ENCODE measurements at regions not wholly inside any gene's neighbourhood (a gene's known extent, or its start where the extent isn't known, plus 50 kb on each side); places are given as distances from the start of the nearest gene placed in this dataset.

GRCh38 chr21:15660423-15660804 lies 69.4 kb upstream of the USP25 start:
- BruUV-seq (replicated peaks) = no TSS peak
- no peak overlapping the region for H3K4me3 ChIP-seq (ENCODE audit: low read depth in 2 of 2, low read length in 2 of 2)
- no peaks in the 10 kb centered on the region for H3K36me3 ChIP-seq (ENCODE audit: control insufficient read depth, insufficient read depth, low read length)
- H3K27ac ChIP-seq (ENCODE audit: low read length) = no peak overlapping the region
- H3K27me3 ChIP-seq (ENCODE audit: control insufficient read depth, insufficient read depth, low read length) = no peaks in the 10 kb centered on the region
- POLR2A ChIA-PET = no interaction called here
- CTCF ChIA-PET = no interaction called here
- intact Hi-C loops (cut with micrococcal nuclease; ENCODE audit: unreplicated experiment) (no loop called here), in situ Hi-C loops (cut with HindIII; ENCODE audit: low pct_unique_long_range_greater_than_20kb, low sequenced_read_pairs) (no loop called here)
- no peaks in the 10 kb centered on the region for H3K4me1 ChIP-seq (ENCODE audit: control insufficient read depth, insufficient read depth, low read length)
- TF ChIP-seq CTCF (IDR thresholded peaks at IDR 0.05) = no peak
- no peak for TF ChIP-seq REST (IDR thresholded peaks at IDR 0.05; ENCODE audit: insufficient read depth in 1 of 2, low read depth in 2 of 2, low read length in 1 of 2)
- no peak for TF ChIP-seq POLR2AphosphoS5 (IDR thresholded peaks at IDR 0.05; ENCODE audit: low read depth, low read length)
- TF ChIP-seq TCF7L2 (IDR thresholded peaks at IDR 0.05; ENCODE audit: low read depth, low read length) = no peak
- no peak for TF ChIP-seq SIN3A (IDR thresholded peaks at IDR 0.05; ENCODE audit: borderline replicate concordance, insufficient read depth, low read depth, low read length)
- DNase-seq (ENCODE audit: low read depth, low spot score) (no peak), ATAC-seq (no peak)
- H3K9me3 ChIP-seq (ENCODE audit: control insufficient read depth, insufficient read depth, low read depth, low read length) = no peaks in the 10 kb centered on the region

GRCh38 chr21:15667010-15667409 lies 62.8 kb upstream of the USP25 start:
- ATAC-seq (no peak), DNase-seq (ENCODE audit: low read depth, low spot score) (no peak)
- no peaks in the 10 kb centered on the region for H3K36me3 ChIP-seq (ENCODE audit: control insufficient read depth, insufficient read depth, low read length)
- no peaks in the 10 kb centered on the region for H3K4me1 ChIP-seq (ENCODE audit: control insufficient read depth, insufficient read depth, low read length)
- no peaks in the 10 kb centered on the region for H3K9me3 ChIP-seq (ENCODE audit: control insufficient read depth, insufficient read depth, low read depth, low read length)
- CTCF ChIA-PET = no interaction called here
- in situ Hi-C loops (cut with HindIII; ENCODE audit: low pct_unique_long_range_greater_than_20kb, low sequenced_read_pairs) = no loop called here
- no TSS peak for BruUV-seq (replicated peaks)
- no peak for TF ChIP-seq TCF7L2 (IDR thresholded peaks at IDR 0.05; ENCODE audit: low read depth, low read length)
- TF ChIP-seq POLR2AphosphoS5 (IDR thresholded peaks at IDR 0.05; ENCODE audit: low read depth, low read length) = no peak
- TF ChIP-seq CTCF (IDR thresholded peaks at IDR 0.05) = no peak
- TF ChIP-seq REST (IDR thresholded peaks at IDR 0.05; ENCODE audit: insufficient read depth in 1 of 2, low read depth in 2 of 2, low read length in 1 of 2) = no peak
- no peak for TF ChIP-seq SIN3A (IDR thresholded peaks at IDR 0.05; ENCODE audit: borderline replicate concordance, insufficient read depth, low read depth, low read length)
- no peak overlapping the region for H3K27ac ChIP-seq (ENCODE audit: low read length)
- no peaks in the 10 kb centered on the region for H3K27me3 ChIP-seq (ENCODE audit: control insufficient read depth, insufficient read depth, low read length)
- intact Hi-C loops (cut with micrococcal nuclease; ENCODE audit: unreplicated experiment) = no loop called here
- H3K4me3 ChIP-seq (ENCODE audit: low read depth in 2 of 2, low read length in 2 of 2) = no peak overlapping the region
- POLR2A ChIA-PET = no interaction called here

Data from Panc1 (cell line).